AML-193 (cell line): ENCODE measurements at regions not wholly inside any gene's neighbourhood (a gene's known extent, or its start where the extent isn't known, plus 50 kb on each side); places are given as distances from the start of the nearest gene placed in this dataset.

Experiments used
- DNase-seq, 2 experiments: peaks; one replicate each; lab custom pipeline; 2025; lab: John Stamatoyannopoulos, UW

- DNase-seq: no peak
Observed at GRCh38 chr17:79169861-79170260, 95.2 kb downstream of the ENGASE start.

- DNase-seq: no peak
Observed at GRCh38 chr17:79169366-79169765, 94.7 kb downstream of the ENGASE start.

- no peak for DNase-seq
Observed at GRCh38 chr17:79168486-79169055, 93.9 kb downstream of the ENGASE start.

GRCh38 chr17:79167486-79167885 is 92.9 kb downstream of the ENGASE start:
- DNase-seq: no peak

- DNase-seq: no peak
Observed at GRCh38 chr17:79165756-79166473, 91.3 kb downstream of the ENGASE start.

DNA sequence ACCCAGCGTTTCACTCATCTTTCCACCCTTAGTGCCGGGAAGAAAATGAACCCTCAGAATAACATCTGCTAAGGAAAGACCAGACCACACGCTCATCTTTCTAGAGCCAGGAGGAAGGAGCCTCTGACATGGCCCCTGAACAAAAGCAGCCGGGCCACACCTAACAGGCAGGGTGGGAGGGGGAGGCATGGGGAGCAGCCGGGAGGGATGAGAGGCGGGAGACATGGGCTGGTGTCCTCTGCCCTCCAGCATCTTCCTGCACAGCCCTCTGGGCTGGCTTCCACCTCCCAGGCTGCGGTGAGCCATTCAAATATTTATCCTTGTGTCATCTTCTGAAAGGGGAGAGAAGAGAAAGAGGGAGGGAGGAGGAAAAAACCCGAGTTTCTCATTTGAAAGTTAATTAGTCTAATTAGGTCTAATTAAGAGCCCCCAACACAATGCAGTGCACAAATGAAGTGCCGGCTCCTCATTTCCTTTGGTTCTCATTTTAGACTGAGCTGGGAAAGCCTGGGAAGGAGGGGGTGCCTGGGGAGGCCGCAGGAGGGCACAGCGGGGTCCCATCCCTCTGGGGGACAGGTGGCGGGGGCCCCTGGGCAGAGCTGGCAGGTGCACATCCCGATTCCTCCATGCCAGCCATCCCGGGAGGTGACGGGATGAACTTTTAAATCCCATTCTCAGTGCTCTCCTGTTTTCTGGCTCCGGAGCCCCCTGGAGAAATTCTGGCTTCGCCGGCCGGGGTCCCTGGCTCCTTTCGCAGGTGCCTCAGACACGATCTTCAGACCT is 90.5 kb downstream of the ENGASE start:
- no peak for DNase-seq

DNA sequence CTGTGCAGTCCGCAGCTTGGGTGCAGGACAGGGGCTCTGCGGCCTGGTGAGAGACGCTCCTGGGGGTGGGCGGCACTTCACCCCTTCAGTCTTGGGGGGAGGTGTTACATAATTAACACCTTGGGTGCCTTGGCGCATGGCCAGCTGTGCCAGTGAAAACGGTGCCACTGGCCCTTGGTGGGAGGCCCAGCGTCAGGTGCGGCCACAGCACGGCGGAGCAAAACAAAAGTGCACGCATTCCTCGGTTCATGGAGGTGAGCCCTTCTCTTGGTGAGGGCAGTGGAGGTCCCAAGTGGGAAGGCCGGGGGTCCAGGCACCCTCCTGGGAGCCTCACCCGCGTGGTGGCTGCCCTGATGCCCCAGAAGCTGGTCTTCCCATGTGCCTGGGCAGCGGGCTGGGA is 89.8 kb downstream of the ENGASE start:
- no peak for DNase-seq

DNA sequence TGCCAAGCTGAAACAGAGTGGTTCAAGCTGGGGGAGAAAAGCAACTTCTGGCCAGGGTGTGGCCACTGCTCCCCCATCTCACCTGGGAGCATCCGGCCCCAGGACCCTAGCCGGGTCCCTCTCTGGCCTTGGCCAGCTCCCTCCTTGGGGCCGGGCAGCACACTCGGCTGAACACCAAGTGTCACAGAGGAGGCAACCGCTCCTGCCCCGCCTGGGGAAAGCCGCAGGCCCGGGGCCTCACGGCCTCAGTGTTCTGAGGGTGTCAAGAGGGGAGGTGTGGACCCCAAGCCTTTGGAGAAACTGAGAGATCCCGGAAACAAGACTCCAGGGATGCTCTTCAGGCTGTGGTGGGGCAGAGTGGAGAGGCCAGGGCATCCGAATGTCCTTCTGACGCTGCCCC is 88.4 kb downstream of the ENGASE start:
- no peak for DNase-seq

GRCh38 chr17:79162012-79162963 is 87.7 kb downstream of the ENGASE start:
- DNase-seq: no peak

- no peak for DNase-seq
Observed at GRCh38 chr17:79160980-79161636, 86.5 kb downstream of the ENGASE start.

- no peak for DNase-seq
Observed at GRCh38 chr17:79159926-79160325, 85.3 kb downstream of the ENGASE start.

- DNase-seq: no peak
Observed at GRCh38 chr17:79159471-79159870, 84.8 kb downstream of the ENGASE start.

- DNase-seq: no peak
Observed at GRCh38 chr17:79156463-79157095, 82.0 kb downstream of the ENGASE start.

GRCh38 chr17:79155701-79156100 is 81.1 kb downstream of the ENGASE start:
- DNase-seq: no peak

DNA sequence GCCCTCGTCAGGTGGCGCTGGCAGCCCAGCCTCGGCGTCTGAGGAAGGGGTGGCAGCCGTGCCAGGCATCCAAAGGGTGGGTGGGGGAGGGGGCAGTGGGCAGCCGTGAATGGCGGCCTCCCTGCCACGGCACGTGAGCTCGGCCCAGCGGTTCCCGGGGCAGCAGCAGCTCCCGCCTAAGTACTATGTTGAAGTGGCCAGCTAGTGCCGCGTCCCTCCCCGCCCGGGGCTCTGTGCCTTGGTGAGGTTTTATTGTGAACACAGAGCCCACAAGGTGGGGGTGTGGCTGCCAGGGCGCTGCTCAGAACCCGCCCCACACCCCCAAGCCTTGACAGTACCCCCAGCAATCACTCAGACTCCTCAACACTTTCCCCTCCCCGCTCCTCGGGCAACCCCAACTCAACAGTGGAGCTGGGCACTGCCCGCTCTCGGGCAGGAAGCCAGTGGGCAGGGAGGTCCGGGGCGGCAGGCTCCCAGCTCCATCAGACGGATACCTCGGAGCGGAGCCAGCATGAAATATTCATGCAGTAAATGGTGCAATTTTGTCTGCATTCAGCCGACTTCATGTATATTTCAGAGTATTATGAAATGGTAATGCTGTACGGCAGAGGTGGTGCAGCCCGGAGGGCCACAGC is 80.4 kb downstream of the ENGASE start:
- no peak for DNase-seq

GRCh38 chr17:79154446-79154845 is 79.8 kb downstream of the ENGASE start:
- DNase-seq: no peak

- no peak for DNase-seq
Observed at GRCh38 chr17:79153367-79154130, 78.9 kb downstream of the ENGASE start.

DNA sequence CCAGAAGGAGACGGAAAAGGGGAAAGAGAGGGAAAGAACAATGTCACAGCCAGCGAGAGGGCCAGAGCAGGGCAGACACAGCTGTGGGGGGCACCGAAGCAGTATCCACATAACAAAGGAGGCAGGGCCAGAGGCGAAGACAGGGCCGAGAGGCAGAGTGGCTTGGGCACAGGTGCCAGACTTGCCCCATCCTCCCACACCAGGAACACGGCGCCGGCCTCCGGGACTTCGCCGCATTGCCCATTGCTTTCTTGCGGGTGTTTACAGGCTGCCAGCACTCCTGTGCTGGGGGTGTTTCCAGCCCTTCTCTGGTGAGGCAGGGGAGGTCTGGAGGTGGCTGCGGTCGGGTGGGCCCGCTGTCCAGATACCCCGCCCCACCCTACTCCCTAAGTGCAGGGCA is 78.0 kb downstream of the ENGASE start:
- DNase-seq: no peak

- DNase-seq: no peak
Observed at GRCh38 chr17:79152110-79152509, 77.5 kb downstream of the ENGASE start.

GRCh38 chr17:79150799-79151198 is 76.2 kb downstream of the ENGASE start:
- DNase-seq: no peak
